SHP77 (cell line): ENCODE measurements at regions not wholly inside any gene's neighbourhood (a gene's known extent, or its start where the extent isn't known, plus 50 kb on each side); places are given as distances from the start of the nearest gene placed in this dataset.
A peak's percentile ranks its signal among the peaks of the same experiment; 100 is the strongest.
"Not testable (repeated sequence)": the region's sequence is repeated elsewhere in the genome, so short reads cannot be mapped to it uniquely, and the experiment has no call there.

Source experiments
- DNase-seq, 2 experiments: peaks; one replicate each; lab custom pipeline; 2025; lab: John Stamatoyannopoulos, UW

DNA sequence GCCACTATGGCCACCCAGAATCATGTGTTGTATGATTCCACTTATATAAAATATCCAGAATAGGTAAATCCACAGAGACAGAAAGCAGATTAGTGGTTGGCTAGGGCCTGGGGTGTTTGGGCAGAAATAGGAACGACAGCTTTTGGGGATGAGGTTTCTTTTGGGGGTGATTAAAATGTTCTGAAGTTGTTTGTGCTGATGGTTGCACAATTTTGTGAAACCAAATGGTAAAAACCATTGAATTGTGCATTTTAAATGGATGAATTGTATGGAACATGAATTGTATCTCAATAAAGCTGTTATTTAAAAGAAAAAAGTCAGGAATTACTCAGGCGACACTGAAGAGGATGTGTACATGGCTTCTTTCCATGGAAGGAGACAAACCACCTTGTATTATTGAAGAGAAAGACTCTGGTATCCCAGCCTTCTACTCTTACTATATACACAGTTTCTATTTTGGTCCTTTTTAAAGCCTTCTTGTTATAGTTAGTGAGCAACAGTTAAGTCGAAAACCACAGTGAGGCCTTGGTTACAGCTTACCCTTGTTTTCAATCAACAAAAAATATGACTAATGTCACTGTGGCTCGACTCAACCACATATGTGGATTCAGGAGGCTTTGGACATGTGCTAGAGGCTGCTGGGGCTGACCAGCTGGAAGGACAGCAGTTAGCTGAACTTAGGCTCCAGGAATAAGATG is 57.1 kb upstream of the KMT2E start:
- DNase-seq = no peak

DNA sequence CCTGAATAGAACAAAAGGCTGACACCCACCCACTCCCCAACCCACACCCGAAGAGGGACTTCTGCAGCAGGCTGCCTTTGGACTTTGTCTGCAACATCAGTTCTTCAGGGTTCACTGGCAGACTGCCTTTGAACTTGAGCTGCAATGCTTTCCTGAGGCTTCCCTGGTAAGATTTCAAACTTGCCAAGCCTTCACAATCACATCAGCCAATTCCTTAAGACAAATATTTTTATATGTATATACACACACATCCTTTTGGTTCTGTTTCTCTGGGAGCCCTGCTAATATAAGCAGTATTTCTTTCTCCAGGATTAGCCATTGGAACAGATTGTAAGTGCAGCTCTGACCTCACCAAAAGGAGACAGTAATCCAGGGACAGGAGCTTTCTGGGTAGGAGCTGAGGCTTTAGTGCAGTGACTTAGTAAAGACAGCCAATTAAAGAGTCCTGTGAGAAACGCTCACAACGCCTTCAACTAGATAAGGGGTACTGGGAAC is 55.6 kb upstream of the KMT2E start:
- DNase-seq = no peak

DNA sequence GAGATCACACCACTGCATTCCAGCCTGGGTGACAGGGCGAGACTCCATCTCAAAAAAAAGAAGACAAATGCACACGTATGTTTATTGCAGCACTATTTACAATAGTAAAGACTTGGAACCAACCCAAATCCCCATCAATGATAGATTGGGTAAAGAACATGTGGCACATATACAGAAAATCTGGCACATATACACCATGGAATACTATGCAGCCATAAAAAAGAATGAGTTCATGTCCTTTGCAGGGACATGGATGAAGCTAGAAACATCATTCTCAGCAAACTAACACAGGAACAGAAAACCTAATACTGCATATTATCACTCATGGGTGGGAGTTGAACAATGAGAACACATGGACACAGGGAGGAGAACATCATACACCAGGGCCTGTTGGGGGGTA is 54.5 kb upstream of the KMT2E start:
- DNase-seq = not testable (repeated sequence)

DNA sequence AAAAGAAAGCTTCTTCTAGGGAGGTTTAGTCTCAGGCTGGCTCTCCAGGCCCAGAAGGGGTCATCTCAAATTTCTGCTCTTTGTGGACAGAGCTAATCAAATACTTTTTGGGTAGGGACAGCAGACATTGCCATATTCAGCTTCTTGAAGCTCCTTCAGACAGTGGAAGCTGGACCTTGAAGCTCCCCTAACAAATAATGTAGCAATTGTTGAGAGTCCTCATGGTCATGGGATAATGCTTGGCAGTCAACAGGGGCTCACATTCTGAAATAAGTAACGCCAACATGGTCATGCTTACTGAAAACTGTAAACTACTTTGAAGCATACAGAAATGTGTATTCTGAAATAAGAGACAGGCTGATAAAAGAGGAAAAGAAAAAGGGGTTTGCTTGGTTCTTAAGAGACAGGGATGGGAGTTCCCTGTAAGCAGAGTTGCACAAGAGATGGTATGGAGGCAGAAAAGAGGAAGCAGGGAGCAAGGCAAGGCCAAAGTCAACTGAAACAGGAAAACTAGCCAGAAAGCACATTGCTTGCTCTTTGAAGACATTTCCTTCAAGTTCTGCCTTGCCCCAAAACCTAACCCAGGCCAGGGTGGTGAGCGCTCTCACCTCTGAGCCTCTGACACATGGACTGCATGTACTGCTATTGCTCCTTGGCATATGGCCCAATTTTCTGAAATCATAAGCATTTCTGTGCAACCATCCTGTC is 53.1 kb upstream of the KMT2E start:
- DNase-seq = no peak

DNA sequence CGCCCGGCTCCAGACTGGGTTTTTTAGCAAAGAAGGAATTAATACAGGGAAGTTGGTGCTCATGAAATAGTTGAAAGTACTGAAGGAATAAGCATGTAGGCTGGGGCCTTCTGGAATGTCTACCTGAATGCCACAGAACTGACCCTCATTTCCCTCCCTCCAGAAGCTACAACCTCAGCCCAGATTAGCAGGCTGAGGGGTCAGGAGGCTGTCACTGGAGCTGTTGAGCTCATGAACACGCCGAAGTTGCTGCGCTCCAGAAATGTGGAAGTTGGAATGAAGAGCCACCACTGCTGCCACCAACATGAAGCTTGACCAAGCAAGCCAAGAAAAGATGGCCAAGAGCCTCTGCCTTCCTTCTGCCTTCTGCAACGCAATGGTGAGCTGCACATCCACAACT is 52.2 kb upstream of the KMT2E start:
- DNase-seq = no peak

DNA sequence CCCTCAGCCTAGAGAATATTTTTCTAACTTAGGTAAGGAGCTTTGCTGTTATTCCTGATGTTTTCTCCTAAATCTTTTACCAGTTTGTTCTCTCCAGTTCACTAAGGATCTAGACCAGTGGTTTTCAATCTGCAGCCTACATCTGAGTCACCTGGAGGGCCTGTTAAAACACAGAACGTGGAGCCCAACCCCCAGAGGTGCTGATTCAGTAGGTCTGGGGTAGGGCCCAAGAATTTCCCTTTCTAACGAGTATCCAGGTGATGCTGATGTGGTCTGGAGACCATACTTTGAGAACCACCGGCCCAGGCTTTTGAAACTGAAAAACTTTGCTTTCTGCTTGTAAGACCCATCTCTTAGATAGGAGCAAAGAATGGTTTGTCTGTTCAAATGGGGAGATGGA is 51.2 kb upstream of the KMT2E start:
- no peak for DNase-seq

DNA sequence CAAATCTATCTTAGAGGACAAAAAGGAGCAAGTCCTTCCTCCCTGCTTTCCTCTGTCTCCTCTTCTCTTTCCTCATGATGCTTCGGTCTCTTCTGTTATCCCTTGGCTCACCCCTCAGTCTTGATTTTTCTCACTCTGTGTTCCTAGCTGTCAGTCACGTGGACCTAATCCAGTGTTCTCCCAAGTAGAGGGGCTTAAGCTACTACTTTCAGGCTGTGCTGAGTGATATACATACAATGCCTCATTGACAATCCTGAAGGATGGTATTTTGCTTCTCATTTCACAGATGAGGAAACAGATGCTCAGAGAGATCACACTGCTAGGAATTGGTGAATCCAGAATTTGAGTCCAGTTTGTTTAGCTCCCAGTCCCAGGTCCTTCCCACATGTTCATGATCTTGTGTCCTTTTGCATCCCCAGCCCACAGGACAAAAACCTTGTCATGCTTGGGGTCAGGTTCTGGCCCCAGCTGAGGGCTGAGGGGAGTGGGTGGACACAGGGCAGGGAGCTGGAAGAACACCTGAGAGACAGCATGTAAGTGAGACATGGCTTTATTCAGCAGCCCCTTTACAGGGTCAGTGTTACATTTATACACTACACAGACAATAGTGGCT is 50.5 kb upstream of the KMT2E start:
- no peak for DNase-seq

DNA sequence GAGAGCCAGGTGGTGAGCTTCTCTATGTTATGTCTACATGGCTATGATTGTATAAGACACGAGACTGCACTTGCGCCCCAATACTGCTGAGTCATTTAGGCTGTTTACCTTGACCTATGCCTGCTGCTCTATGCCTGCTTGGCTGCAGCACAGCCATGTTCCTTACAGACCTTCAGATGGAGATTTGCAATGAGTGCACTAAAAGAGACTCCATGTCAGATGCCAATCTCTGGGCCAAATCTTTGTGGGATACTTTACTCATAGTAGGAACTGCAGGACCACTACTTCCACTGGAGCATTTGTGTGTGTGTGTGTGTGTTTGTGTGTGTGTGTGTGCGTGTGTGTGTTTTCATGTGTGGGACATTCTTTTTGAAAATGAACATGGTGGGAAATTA is 50.0 kb upstream of the KMT2E start:
- peak; percentile 21 to 26 for DNase-seq
